GM12892 (cell line): ENCODE measurements at regions not wholly inside any gene's neighbourhood (a gene's known extent, or its start where the extent isn't known, plus 50 kb on each side); places are given as distances from the start of the nearest gene placed in this dataset.

Experiments used
- POLR2A ChIP-seq: IDR thresholded peaks from 2 replicates; pipeline ENCODE4 v1.6.1; 2011; ENCODE audit warnings: low read depth, low read length, control low read depth
- POLR2AphosphoS5 ChIP-seq: IDR thresholded peaks from 2 replicates; pipeline ENCODE4 v1.6.1; 2011; ENCODE audit warnings: low read depth, low read length, control low read depth
- TAF1 ChIP-seq: IDR thresholded peaks from 2 replicates; pipeline ENCODE4 v1.6.1; 2011; ENCODE audit warnings: low read depth, mild to moderate bottlenecking, control low read depth, low read length, borderline replicate concordance

DNA sequence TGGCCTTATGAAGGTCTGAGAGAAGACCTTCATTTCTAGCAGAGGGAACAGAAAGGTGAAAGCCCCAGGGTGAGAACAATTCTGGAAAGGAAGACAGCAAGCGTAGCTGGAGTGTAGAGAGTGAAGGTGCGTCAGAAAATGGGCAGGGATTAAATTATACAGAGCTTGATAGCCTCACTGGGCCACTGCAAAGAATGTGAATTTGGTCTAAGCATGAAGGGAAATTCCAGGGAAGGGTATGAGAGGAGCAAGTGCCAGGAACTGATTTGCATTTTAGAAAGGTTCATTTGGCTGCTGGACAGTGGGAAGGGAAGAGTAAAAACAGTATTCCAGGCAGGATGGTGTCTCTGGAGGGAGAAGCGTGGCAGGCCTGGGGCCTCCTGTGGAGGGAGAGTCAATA lies 274.1 kb upstream of the ASIC2 start:
- no peak for TF ChIP-seq POLR2A
- TF ChIP-seq POLR2AphosphoS5, result no peak
- TF ChIP-seq TAF1, result no peak
